Adrenal gland (tissue), 9 donors: ENCODE measurements at regions not wholly inside any gene's neighbourhood (a gene's known extent, or its start where the extent isn't known, plus 50 kb on each side); places are given as distances from the start of the nearest gene placed in this dataset.
"Not testable (repeated sequence)": the region's sequence is repeated elsewhere in the genome, so short reads cannot be mapped to it uniquely, and the experiment has no call there.

ENCODE experiments used
- DNase-seq, 7 donors: peaks; one replicate each; pipeline ENCODE4 v3.0.0-alpha.2; 2019 to 2020
- H3K27ac ChIP-seq, 5 donors: fragments of 200-600 bp; sonication (generic) in 4 of 5; 1 replicate in 3 of 5; 2 replicates in 2 of 5; pipeline versions ENCODE4 v1.5.1 to v1.8.0; 2016 to 2020; ENCODE audit warnings: mild to moderate bottlenecking in 1 of 5
- H3K27me3 ChIP-seq: fragments of 200-600 bp; 2 replicates; pipeline ENCODE4 v1.8.0; 2021
- H3K36me3 ChIP-seq, 2 donors: fragments of 200-600 bp; replicated peaks in 1 of 2; 1 replicate in 1 of 2; 2 replicates in 1 of 2; pipeline versions ENCODE4 v1.5.1 to v1.8.0; 2018 to 2022
- H3K4me1 ChIP-seq, 2 donors: fragments of 200-600 bp; replicated peaks in 1 of 2; 1 replicate in 1 of 2; 2 replicates in 1 of 2; pipeline versions ENCODE4 v1.5.1 to v1.8.0; 2018 to 2021
- H3K4me3 ChIP-seq, 4 donors: fragments of 200-600 bp; sonication (generic) in 3 of 4; one replicate each; pipeline ENCODE4 v1.5.1; 2016 to 2018
- H3K9me3 ChIP-seq, 3 donors: fragments of 200-600 bp; sonication (generic) in 1 of 3; replicated peaks in 1 of 3; 1 replicate in 2 of 3; 2 replicates in 1 of 3; pipeline versions ENCODE4 v1.5.1 to v1.8.0; 2016 to 2021
- POLR2A ChIP-seq, 2 donors: fragments of 450-650 bp; IDR thresholded peaks; one replicate each; pipeline ENCODE4 v1.6.1; 2017; ENCODE audit warnings: antibody characterized with exemption in 2 of 2, mild to moderate bottlenecking in 2 of 2, moderate library complexity in 1 of 2
- WGBS, 4 donors: extraction: QIAGEN DNeasy Blood & Tissue Kit in 2 of 4; methylation state at CpG; one replicate each; pipeline versions ENCODE4 v1.1.5 to v1.1.7; 2013 to 2017; 5-methylcytosine and 5-hydroxymethylcytosine counted together
- intact Hi-C, 2 donors: fragments of 100-400 bp; cut with DNase I; formaldehyde crosslinking; loops; one replicate each; pipeline versions ENCODE4 v1.14.1 to v1.15.0; 2022 to 2023
- TF ChIP-seq, protein P1 (sequence below), 6 experiments: fragments of 450-650 bp in 4 of 6; fragments of 200-600 bp in 2 of 6; sonication (generic) in 1 of 6; IDR thresholded peaks; 1 replicate in 5 of 6; 2 replicates in 1 of 6; pipeline versions ENCODE4 v1.5.1 to v1.8.0; 2016 to 2021; ENCODE audit warnings: antibody characterized with exemption in 6 of 6, mild to moderate bottlenecking in 2 of 6, moderate library complexity in 1 of 6
- donor health status: healthy with polysubstance abuse.
- donor health status: Bipolar disorder and iron deficiency.
- donor health status: DM: yes; HTN: yes; CAD: no.
- donor health status: DM: no; HTN: no; CAD: no.
- donor health status: DM: no; HTN: no; CAD: no.

DNA sequence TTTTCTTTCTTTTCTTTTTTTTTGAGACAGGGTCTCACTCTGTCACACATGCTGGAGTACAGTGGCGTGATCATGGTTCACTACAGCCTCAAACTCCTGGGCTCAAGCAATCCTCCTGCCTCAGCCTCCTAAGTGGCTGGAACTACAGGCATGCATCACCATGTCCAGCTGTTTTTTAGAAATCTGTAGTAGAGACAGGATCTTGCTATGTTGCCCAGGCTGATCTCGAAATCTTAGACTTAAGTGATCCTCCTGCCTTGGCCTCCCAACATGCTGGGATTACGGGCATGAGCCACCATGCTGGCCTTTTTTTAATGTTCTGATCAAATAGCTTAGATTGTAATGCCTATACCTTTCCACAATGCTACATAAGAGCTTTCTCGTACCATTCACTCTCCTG lies 107.0 kb upstream of the KCTD7 start:
- WGBS, 4 donors, result 83 to 93% (median 91%) methylated on average over 4 of the region's 4 CpGs
- no peaks in the 10 kb centered on the region for H3K9me3 ChIP-seq
- no peaks in the 10 kb centered on the region for H3K36me3 ChIP-seq
- H3K27me3 ChIP-seq, result no peaks in the 10 kb centered on the region
- H3K4me3 ChIP-seq, result no peak overlapping the region
- no peak overlapping the region for H3K27ac ChIP-seq
- intact Hi-C loops, result no loop called here
- H3K4me1 ChIP-seq, result no peaks in the 10 kb centered on the region
- TF ChIP-seq, protein P1, sequence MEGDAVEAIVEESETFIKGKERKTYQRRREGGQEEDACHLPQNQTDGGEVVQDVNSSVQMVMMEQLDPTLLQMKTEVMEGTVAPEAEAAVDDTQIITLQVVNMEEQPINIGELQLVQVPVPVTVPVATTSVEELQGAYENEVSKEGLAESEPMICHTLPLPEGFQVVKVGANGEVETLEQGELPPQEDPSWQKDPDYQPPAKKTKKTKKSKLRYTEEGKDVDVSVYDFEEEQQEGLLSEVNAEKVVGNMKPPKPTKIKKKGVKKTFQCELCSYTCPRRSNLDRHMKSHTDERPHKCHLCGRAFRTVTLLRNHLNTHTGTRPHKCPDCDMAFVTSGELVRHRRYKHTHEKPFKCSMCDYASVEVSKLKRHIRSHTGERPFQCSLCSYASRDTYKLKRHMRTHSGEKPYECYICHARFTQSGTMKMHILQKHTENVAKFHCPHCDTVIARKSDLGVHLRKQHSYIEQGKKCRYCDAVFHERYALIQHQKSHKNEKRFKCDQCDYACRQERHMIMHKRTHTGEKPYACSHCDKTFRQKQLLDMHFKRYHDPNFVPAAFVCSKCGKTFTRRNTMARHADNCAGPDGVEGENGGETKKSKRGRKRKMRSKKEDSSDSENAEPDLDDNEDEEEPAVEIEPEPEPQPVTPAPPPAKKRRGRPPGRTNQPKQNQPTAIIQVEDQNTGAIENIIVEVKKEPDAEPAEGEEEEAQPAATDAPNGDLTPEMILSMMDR (IDR thresholded peaks at IDR 0.05), result no peak
- TF ChIP-seq POLR2A (IDR thresholded peaks at IDR 0.05), result no peak
- no peak for DNase-seq

DNA sequence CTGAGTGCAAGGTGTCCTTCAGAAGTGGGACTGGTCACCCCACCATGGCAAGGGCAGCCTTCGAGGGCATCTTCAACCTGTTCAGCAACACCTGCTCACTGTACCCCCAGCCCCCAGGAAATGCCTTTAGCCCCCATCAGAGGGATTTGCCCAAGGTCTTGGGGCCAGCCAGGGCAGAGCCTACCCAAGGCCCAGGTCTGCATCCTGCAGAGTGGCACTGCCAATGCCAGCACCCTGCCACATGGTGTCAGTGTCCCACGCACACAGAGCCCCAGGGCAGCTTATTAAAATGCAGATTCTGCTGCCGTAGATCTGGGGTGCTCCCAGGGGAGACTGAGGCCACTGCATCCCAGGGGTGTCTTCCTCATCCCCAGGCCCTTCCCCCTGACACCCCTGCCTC lies 106.2 kb upstream of the KCTD7 start:
- intact Hi-C loops, result no loop called here
- Histone ChIP-seq H3K4me3 (no peak overlapping the region), H3K27ac (no peak overlapping the region), H3K4me1 (no peaks in the 10 kb centered on the region), H3K36me3 (no peaks in the 10 kb centered on the region), H3K27me3 (no peaks in the 10 kb centered on the region), H3K9me3 (no peaks in the 10 kb centered on the region)
- peak in 3 of 7 donors; percentile 44 to 51 (median 47) for DNase-seq
- 29 to 32% methylated on average over 3 of the region's 3 CpGs; no CpG with 5 or more reads in 2 of the 4 donors for WGBS, 4 donors
- TF ChIP-seq, protein P1 (IDR thresholded peaks at IDR 0.05), result peak in 5 of 6 experiments; percentile 12 to 38 (median 30)
- TF ChIP-seq POLR2A (IDR thresholded peaks at IDR 0.05), result no peak

DNA sequence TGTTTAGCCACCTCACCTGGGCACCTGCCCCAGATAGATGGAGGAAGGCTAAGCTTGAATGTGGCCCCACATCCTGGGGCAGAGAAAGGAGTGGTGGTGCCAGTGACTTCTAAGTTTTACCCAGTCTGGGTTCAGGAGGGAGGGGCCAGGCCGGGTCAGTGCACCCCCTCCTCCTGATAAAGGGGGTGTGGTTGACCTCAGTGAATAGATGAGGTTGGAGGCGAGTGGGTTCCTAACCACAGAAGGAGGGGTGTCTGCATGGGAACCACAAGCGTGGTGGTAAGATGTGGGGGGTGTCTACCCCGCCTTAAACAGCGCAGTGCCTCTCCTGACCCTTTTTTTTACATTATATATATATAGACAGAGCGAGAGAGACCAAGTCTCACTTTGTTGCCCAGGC lies 105.3 kb upstream of the KCTD7 start:
- H3K27ac ChIP-seq, result no peak overlapping the region
- no peaks in the 10 kb centered on the region for H3K4me1 ChIP-seq
- no peak overlapping the region for H3K4me3 ChIP-seq
- no peaks in the 10 kb centered on the region for H3K27me3 ChIP-seq
- DNase-seq, result no peak
- WGBS, 4 donors, result 70 to 76% (median 75%) methylated on average over 5 to 6 of the region's 6 CpGs
- TF ChIP-seq, protein P1 (IDR thresholded peaks at IDR 0.05), result no peak
- no peak for TF ChIP-seq POLR2A (IDR thresholded peaks at IDR 0.05)
- H3K36me3 ChIP-seq, result no peaks in the 10 kb centered on the region
- intact Hi-C loops, result no loop called here
- no peaks in the 10 kb centered on the region for H3K9me3 ChIP-seq

DNA sequence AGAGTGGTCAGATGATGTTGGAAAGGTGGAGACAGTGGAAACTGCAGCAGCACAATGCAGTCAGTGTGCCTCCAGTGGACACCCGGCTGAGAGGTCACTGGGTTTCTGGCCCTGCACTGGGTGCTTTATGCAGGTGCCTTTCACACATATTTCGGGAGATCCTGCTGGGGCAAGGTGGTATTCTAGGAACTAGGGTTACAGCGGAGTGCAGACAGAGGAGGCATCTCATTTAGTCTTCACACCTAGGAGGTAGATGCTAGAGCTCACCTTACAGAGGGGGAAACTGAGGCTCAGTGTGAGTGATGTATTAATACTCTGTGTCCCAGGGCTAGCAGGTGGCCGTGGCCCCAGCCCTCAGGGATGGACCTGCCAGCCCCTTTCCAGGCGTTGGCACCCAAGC lies 103.9 kb upstream of the KCTD7 start:
- H3K4me1 ChIP-seq, result no peaks in the 10 kb centered on the region
- TF ChIP-seq POLR2A (IDR thresholded peaks at IDR 0.05), result no peak
- no peaks in the 10 kb centered on the region for H3K27me3 ChIP-seq
- no peaks in the 10 kb centered on the region for H3K36me3 ChIP-seq
- H3K9me3 ChIP-seq, result no peaks in the 10 kb centered on the region
- no peak overlapping the region for H3K27ac ChIP-seq
- no peak overlapping the region for H3K4me3 ChIP-seq
- intact Hi-C loops, result no loop called here
- 85 to 100% (median 89%) methylated on average over 1 to 5 of the region's 5 CpGs for WGBS, 4 donors
- DNase-seq, result no peak

DNA sequence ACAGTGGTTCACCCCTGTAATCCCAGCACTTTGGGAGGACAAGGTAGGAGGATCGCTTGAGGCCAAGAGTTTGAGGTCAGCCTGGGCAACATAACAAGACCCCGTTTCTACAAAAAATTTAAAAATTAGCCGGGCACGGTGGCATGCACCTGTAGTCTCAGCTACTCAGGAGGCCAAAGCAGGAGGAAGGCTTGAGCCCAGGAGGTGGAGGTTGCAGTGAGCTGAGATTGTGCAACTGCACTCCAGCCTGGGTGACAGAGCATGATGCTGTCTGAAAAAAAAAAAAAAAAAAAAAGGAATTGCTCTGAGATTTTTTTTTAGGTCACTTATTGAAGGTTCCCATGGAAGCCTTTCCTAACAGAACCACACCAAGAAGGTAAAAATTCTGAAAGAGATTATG lies 101.9 kb upstream of the KCTD7 start:
- intact Hi-C loops, result not testable (repeated sequence)
- WGBS, 4 donors, result 95 to 100% (median 97%) methylated on average over 4 of the region's 4 CpGs

More for the DNA sequence above, 101.9 kb upstream of the KCTD7 start:
- H3K36me3 ChIP-seq, H3K27ac ChIP-seq, H3K4me3 ChIP-seq, DNase-seq, H3K9me3 ChIP-seq, H3K27me3 ChIP-seq, H3K4me1 ChIP-seq: not testable (repeated sequence)
